NCI-H2029 (cell line): ENCODE measurements at regions not wholly inside any gene's neighbourhood (a gene's known extent, or its start where the extent isn't known, plus 50 kb on each side); places are given as distances from the start of the nearest gene placed in this dataset.

Experiments
- DNase-seq: peaks from one replicate; lab custom pipeline; 2025; lab: John Stamatoyannopoulos, UW

GRCh38 chr2:193973781-193974180 lies 1683.2 kb upstream of the SLC39A10 start:
- no peak for DNase-seq

DNA sequence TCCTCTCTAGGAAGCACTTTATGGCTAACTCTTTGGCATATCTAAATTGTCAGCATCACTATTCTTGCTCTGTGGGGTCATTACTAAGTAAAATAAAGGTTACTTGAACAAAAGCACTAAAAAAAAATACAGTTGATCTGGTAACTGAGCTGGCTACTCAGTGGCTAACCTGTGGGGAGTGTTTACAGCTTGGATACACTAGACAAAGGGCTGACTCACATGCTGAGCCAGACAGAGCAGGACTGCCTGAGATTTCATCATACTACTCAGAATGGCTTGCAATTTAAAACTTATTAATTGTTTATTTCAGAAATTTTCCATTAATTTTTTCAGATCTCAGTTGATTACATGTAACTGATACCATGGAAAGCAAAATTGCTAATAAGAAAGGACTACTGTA lies 1690.4 kb upstream of the SLC39A10 start:
- DNase-seq = no peak

DNA sequence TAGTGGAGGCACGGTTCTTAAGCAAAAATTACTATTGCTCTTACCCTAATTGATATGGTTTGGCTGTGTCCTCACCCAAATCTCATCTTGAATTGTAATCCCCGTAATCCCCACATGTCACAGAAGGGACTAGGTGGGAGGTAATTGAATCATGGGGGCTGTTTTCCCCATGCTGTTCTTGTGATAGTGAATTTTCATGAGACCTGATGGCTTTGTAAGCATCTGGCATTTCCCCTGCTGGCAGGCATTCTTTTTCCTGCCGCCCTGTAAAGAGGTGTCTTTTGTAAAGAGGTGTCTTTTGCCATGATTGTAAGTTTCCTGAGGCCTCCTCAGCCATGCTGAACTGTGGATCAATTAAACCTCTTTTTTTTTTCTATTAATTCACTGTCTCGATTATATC lies 1691.8 kb upstream of the SLC39A10 start:
- no peak for DNase-seq

- DNase-seq = peak; percentile 54
These were observed 1693.4 kb upstream of the SLC39A10 start for GRCh38 chr2:193963472-193964119.

- no peak for DNase-seq
These were observed 1710.2 kb upstream of the SLC39A10 start for GRCh38 chr2:193946806-193947205.

DNA sequence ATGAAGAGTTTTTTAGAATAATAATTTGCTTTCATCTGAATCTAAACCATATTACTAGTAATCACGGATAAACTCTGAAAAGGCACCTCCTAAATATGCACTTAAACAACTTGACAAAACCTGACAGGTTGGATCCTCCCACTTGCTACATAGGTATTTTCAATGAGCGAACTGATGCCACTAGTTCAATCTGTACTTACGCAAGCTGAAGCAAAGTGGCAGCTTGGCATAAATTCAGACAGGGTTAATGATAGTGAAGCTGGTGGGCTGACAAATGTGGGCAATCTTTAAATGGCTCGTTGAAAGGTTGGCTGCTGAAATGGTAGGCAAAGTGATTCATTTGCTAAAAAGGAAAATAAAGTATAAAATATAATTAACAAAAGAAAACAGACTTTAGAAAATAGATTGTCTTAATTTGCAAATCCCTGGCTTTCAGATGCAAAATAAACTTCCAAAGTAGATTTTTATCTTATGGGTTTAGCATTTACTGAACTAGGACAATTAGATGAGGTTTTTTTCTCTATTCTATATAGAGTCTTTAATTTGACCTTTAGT lies 1713.5 kb upstream of the SLC39A10 start:
- no peak for DNase-seq

DNA sequence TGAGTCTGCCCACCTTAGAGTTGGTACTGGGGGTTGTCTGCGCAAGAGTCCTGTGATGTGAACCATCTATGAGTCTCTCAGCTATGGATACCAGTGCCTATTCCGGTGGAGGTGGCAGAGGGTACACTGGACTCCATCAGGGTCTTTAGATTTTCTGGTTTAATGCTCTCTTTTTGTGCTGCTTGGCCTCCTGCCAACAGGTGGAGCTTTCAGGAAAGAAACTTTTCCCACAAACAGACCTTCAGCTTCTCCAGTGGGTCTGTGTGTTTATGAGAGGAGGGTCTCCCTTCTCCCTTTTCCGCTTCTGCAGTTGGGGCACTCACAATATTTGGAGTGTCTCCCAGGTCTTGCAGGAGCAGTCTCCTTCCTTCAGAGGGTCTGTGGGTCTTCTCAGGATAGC lies 1721.9 kb upstream of the SLC39A10 start:
- no peak for DNase-seq

DNA sequence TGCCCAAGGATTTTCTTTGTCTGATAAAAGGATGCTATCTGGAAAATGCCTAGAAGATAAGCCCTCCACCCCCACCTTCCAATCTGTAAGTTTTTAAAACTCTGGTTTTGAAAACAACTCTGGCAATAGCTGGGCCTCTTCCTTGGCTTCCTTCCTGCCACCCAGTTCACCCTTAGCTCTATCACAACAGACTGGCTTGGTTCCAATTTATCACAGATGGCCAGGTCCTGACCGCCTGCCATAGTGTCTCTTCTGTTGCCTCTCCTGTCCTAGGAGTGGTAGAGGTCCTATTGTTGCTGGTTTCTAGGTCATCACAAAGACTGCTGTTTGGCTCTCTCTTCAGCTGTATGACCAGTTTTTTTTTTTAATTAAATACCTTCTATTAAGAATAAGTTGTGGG lies 1727.9 kb upstream of the SLC39A10 start:
- DNase-seq = no peak

DNA sequence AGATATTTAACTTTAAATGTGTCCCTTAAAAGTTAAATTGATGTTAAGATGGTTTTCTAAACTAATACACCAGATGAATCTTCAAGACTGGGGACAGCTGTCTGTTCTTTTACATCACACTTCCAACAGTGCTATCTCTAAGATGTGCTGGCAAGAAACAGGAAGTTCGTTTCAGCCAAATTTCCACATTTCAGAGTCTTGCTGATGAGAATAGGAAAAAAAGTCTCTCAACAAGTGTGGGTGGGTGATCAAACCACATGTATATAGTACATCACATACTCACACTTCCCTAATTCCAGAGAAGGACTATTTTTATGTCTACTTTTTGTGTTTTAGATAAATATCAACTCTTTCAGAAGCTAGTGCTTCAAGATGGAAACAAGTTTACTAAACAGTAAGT lies 1712.8 kb upstream of the TMEFF2 start:
- no peak for DNase-seq

- no peak for DNase-seq
These were observed 1705.6 kb upstream of the TMEFF2 start for GRCh38 chr2:193900292-193900691.

GRCh38 chr2:193895226-193895625 lies 1700.5 kb upstream of the TMEFF2 start:
- peak; percentile 3 for DNase-seq

GRCh38 chr2:193894081-193894480 lies 1699.3 kb upstream of the TMEFF2 start:
- DNase-seq = no peak

GRCh38 chr2:193891023-193891422 lies 1696.3 kb upstream of the TMEFF2 start:
- DNase-seq = no peak

DNA sequence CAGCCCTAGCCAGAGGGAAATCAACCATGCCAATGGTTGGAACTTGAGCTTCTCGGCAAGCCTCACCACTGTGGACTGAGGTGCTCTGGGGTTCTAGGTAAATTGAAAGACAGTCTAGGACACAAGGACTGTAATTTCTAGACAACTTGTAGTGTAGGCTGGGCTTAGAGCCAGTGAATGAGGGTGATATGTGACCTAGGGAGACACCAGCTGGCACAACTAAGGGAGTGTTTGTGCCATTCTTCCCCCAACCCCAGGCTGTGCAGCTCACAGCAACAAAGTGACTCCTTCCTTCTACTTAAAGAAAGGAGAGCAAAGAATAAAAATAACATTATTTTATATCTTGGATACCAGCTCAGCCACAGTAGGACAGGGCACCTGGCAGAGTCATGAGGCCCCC lies 1690.7 kb upstream of the TMEFF2 start:
- peak; percentile 18 for DNase-seq

DNA sequence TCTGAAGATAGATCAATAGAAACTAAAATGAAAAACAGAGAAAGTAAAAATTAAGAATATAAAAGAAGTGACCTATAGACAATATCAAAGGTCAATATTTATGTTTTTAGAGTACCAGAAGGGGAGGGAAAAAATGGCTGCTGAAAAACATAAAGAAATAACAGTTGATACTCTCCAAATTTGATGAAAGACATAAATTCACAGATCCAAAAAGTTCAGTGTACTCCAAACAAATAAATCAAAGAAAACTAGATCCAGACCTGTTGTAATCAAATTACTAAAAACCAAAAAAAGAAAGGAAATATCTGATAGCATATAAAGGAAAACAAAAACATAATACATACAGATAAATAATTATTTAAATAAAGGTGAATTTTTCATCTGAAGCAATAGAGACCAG lies 1689.1 kb upstream of the TMEFF2 start:
- DNase-seq = no peak

- no peak for DNase-seq
These were observed 1682.2 kb upstream of the TMEFF2 start for GRCh38 chr2:193876980-193877379.

DNA sequence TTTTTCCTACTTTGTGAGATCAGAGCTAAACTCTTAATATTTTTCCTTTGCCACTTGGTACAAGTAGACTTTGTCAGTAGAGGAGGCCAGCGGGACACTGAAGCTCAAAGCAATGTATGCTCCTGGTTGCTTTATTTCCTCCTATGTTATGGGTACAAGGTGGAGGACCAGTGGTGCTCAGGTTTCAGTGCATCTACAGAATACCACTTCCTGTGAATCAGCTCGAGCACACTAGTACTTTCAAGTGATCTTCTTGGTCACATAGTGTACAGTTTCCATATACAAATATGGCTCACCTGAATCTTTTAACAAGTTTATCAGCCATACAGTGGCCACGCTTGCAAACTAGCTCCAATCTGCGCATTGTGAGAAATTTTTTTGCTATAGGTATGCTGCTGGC lies 1674.8 kb upstream of the TMEFF2 start:
- DNase-seq = peak; percentile 23

- peak; percentile 72 for DNase-seq
These were observed 1674.1 kb upstream of the TMEFF2 start for GRCh38 chr2:193868833-193869232.

DNA sequence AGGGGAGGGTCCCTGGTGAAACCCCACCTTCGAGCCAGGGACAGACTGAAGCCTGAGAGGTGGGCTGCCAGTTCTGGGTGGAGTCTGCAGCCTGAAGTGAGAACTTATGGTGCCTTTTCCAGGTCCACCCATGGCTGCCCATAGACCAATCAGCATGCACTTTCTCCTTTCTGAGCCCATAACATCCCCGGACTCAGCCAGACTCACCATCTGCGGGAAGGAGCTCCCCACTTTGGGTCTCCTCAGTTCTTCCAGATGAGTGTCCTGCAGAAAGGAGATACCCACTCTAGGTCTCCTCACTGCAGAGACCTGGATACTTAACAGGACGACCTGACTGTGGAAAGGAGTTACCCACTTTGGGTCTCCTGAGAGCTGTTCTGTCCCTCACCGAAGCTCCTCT lies 1673.4 kb upstream of the TMEFF2 start:
- no peak for DNase-seq

- peak; percentile 33 for DNase-seq
These were observed 1672.7 kb upstream of the TMEFF2 start for GRCh38 chr2:193867454-193867853.

DNA sequence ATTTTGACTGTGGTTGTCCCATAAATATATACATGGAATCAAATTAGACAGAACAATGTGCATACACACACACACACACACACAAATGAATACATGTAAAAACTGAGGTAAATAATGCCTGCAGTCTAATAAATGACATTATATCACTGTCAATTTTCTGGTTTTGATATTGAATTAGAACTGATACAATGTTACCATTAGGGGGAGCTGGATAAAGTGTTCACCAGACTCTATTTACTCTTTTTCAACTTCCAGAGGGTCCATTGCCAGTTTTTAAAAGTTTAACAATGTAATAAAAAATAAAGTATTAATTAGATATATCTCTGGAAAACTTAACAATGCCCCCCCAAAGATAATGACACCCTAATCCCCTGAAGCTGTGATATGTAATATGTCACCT lies 1666.8 kb upstream of the TMEFF2 start:
- DNase-seq = no peak

DNA sequence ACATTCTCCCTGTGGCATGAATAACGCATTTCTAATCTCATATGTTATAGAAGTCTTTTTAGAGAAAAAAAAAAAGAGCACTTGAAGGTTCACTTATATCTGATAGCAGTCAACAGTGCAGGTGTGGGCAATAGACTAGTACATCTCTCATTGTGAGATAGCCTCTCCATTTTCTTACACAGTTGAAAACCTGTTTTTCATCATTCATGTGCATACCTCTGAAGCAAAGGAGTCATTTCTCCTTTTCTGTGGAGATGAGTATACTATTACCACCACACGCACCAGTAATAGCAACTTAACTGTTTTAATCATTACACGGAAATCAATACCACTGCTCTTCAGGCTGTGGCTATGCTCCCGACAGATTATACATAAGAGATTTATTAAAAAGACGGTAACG lies 1653.3 kb upstream of the TMEFF2 start:
- DNase-seq = no peak

DNA sequence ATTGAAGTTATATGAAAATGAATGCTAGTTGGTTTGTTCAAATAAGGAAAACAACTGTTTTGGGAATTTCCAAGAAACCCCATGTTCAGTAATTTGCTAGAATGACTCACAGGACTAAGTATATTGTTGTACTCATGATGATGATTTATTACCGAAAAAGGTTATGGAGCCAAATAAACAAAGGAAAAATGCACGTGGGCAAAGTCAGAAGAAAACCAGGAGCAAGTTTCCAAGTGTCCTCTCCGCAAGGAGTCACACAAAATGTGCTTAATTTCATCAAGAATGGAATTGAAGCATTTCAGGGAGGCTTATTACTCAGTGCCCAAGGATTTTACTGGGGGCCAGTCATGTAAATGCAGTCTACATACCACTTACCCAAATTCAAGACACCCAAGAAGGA lies 1652.4 kb upstream of the TMEFF2 start:
- DNase-seq = no peak

DNA sequence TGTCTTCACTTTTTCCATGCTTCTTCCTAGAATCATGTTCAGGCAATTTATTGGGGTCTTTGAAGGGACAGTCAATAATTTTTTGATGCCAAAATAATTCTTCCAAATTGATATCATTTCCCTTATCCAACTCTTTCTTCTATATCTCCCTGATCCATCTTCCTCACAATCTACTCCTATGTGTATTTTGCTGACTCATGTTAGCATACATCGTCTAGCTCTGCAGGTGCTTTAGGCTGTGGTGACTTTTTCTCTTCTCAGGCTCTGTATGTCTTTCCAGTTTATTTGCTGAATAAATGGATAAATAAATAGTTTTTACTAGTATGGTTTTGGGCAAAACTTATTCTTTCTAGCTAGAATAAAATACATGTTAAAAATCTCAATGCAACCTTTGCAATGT lies 1650.9 kb upstream of the TMEFF2 start:
- no peak for DNase-seq
